SKM-1 (cell line): ENCODE measurements at regions not wholly inside any gene's neighbourhood (a gene's known extent, or its start where the extent isn't known, plus 50 kb on each side); places are given as distances from the start of the nearest gene placed in this dataset.
"Not testable (repeated sequence)": the region's sequence is repeated elsewhere in the genome, so short reads cannot be mapped to it uniquely, and the experiment has no call there.

Source experiments
- DNase-seq: peaks from one replicate; lab custom pipeline; 2025; ENCODE audit not compliant: unreplicated experiment; lab: John Stamatoyannopoulos, UW

DNA sequence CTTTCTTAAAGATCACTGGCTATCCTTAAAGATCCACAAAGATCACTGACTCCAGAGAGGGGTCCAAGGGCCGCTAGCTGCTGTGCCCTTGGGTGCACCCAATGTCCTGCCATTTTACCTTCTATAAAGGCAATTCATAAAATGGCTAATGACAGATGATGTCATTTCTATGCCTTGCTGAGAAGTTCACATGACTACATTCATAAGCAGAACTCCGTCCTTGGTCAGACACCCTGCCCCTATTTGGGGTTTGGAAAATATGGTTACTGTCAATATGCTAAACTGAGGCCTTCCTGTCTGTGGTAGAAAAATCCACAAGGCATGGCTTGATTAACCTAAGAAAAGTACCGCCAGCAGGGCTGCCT is 60.9 kb upstream of the BMAL1 start:
- no peak for DNase-seq

DNA sequence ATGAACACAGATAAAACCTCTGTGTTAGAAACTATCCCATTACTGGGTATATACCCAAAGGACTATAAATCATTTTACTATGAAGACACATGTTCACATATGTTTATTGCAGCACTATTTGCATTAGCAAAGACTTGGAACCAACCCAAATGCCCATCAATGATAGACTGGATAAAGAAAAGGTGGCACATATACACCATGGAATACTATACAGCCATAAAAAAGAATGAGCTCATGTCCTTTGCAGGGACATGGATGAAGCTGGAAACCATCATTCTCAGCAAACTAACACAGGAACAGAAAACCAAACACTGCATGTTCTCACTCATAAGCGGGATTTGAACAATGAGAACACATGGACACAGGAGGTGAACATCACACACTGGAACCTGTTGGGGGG is 58.9 kb upstream of the BMAL1 start:
- not testable (repeated sequence) for DNase-seq

DNA sequence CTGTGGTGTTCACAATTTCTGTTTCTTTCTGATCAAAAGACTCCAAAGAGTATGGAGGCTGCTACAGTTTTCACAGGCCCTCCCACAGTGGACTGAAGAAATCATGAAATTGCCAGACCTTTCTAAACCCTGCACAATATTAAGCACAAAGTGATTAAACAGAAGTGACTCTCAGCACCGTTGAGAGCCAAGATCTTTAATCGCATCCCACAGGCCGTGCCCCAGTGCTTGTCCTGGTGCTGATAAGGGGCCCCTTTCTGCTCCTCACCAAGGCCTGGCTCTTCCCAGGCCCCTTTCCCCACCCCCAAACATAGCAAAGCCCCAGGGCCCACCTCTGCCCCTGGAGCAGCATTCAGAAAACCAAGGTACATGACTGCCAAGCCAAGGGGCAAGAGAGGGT is 57.4 kb upstream of the BMAL1 start:
- DNase-seq = no peak

DNA sequence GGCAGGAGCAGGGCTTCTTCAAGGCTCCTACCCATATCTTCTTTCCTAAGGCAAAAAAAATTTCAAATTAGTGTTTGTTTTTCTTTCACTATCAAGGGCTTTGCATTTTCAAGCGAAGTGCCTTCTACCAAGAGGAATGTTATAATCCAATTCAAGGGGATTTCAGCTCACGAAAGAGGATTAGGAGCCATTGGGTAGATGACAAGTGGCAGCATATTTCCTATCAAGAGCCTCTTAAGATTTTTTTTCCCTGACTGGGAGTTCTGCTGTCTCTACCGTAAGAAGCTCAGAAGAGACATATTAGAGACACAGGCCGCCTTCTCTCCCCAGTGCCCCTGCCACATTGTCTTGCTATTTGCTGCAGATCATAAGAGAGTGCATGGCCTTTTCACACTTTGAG is 55.9 kb upstream of the BMAL1 start:
- no peak for DNase-seq

DNA sequence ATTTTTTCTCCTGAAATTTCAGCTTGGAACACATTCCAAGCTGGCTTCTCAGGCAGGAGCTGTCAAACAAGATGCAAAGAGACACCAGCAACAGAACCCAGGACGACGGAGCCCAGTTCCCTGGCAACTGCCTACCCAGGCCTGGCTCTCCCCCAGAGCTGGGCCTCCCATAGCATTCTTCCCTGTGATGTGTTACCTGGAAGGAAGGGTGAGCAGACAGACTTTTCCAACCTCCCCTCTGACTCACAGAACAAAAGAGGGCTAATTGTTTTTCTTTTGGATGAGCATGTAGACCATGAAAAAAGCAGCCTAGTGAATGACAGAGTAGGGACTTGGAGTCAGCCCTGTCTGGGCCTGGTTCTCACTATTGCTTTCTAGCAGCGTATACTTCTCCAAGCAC is 55.3 kb upstream of the BMAL1 start:
- DNase-seq = no peak

DNA sequence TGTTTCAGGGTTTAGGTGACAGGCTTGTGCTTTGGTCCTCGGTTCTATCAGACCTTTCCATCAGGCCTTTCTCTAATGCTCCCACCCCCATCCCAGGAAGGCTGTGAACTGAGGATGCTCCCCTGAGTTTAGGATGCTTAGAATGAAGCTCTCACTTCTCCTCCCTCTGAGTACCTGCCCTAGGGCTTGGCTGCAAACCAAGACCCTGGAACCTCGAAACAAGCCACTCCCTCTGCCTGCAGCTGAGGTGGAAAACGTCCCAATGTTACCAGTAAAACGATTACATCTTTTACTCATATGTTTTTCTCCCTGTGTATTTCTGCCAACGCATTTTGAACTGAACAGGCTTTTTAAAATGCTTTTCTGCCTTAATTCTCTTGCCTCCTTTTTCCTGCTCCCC is 54.5 kb upstream of the BMAL1 start:
- DNase-seq = no peak

DNA sequence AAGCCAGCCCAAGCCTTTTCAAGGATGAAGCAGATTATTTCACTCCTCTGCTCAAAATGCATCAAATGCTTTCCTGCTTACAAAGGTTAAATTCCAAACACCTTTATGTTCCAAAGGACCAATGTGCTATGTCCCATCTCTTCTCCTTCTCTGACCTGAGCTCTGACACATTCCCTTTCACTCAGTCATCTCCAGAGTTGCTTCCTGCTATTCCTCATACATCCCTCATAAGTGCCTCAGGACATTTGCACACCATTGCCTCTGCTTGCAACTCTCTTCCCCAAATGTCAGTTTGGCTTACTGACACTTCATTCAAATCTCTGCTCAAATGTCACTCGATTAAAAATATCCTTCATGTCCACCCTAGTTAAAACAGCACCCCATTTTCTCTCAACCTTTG is 53.3 kb upstream of the BMAL1 start:
- no peak for DNase-seq

DNA sequence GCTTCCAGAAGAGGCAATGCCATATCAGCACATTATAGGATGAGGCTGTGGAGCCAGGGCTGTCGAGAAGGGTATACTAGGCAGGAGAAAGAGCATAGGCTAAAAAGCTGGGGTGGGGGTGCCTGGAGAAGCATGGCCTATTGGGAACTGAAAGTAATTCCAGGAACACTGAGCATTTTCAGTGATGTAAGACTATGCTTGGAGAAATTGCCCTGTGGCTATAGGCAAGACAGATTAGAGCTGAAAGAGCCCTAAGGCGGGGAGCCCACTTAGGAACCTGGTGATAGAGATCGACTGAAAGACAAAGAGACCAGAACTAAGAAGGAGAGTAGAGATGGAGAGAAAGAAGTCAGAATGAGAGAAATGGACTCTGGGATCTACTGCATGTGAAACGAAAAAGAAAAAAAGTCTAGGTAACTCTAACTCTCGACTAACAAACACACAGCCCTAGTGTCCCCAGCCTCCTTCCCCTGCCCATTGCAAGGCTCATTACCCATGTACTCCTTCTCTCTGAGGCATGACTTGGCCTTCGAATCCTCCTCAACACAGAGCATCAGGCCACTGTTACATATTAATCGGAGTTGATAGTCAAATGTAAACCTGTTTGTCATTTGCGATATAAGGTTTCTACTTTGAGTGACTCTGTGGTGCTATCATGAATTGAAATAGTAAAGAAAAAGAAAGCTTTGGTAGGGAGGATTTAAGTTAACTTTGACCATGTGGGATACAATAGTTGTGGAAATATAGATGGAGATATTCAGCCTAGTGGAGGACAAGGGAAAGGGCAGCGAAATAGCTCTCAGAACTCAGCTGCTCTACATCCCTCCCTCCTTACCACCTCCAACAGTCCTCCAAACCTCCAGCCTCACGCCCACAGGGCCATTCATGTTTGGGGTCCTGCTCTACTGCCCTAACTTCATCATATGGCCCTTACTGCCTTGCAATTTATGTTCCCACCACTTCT is 52.3 kb upstream of the BMAL1 start:
- DNase-seq = no peak

DNA sequence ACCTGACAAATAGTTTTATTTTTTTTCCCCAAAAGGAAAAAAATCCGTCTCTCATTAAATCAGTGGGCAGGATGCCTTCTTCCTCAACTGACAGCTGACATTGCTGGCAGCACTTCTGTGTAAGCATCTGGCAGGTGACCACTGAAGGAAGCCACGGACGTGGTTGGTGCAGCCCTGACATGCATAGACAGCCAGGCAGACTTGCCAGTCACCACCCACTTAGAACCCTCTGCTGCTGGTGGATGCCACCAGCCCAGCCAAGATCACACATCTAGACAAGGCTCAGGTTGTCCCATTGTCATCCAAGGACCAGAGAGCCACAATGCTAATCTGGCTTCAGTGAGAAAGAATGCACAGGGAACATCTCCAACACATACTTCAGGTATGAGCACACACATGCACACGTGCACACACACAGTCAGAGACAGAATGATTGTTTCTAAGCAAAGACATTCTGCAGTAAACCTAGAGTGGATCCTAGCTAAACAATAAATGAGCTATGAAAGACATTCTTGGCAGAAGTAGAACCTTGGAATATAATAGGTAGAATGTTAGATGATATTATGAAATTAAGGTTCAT is 49.8 kb upstream of the BMAL1 start:
- DNase-seq = no peak
